Breast epithelium (tissue), 4 donors: ENCODE measurements at regions not wholly inside any gene's neighbourhood (a gene's known extent, or its start where the extent isn't known, plus 50 kb on each side); places are given as distances from the start of the nearest gene placed in this dataset.

Experiments
- DNase-seq, 2 donors: peaks; one replicate each; pipeline ENCODE4 v3.0.0-alpha.2; 2019; ENCODE audit warnings: low spot score in 2 of 2
- H3K27ac ChIP-seq, 2 donors: fragments of 200-600 bp; sonication (generic) in 1 of 2; one replicate each; pipeline ENCODE4 v1.5.1; 2016 to 2019; ENCODE audit warnings: mild to moderate bottlenecking in 1 of 2
- H3K27me3 ChIP-seq, 2 donors: fragments of 200-600 bp; sonication (generic) in 1 of 2; one replicate each; pipeline versions ENCODE4 v1.5.1 to v1.6.0; 2017 to 2019; ENCODE audit warnings: control low read depth in 1 of 2, mild to moderate bottlenecking in 1 of 2
- H3K36me3 ChIP-seq: fragments of 200-600 bp; one replicate; pipeline ENCODE4 v1.5.1; 2019
- H3K4me1 ChIP-seq, 2 donors: fragments of 200-600 bp; sonication (generic); one replicate each; pipeline ENCODE4 v1.5.1; 2016 to 2019; ENCODE audit warnings: control low read depth in 1 of 2
- H3K4me3 ChIP-seq, 3 donors: fragments of 200-600 bp; sonication (generic); 1 replicate in 2 of 3; 2 replicates in 1 of 3; pipeline ENCODE4 v1.5.1; 2016 to 2019; ENCODE audit warnings: mild to moderate bottlenecking in 3 of 3, moderate library complexity in 2 of 3
- H3K9me3 ChIP-seq, 2 donors: fragments of 200-600 bp; sonication (generic) in 1 of 2; one replicate each; pipeline ENCODE4 v1.5.1; 2016 to 2019; ENCODE audit warnings: control low read depth in 1 of 2
- POLR2A ChIP-seq: fragments of 450-650 bp; IDR thresholded peaks from one replicate; pipeline ENCODE4 v1.6.1; 2016; ENCODE audit warnings: antibody characterized with exemption, mild to moderate bottlenecking, moderate library complexity
- POLR2AphosphoS5 ChIP-seq, 3 donors: sonication (generic); formaldehyde crosslinking; IDR thresholded peaks; one replicate each; pipeline ENCODE4 v1.6.1; 2017; ENCODE audit warnings: antibody characterized with exemption in 3 of 3
- intact Hi-C: fragments of 100-400 bp; cut with DNase I; formaldehyde crosslinking; loops from one replicate; pipeline ENCODE4 v1.15.1; 2023; ENCODE audit warnings: low total_unique reads
- TF ChIP-seq, protein P1 (sequence below), 3 donors: fragments of 450-650 bp; IDR thresholded peaks; one replicate each; pipeline ENCODE4 v1.5.1; 2016 to 2017; ENCODE audit warnings: antibody characterized with exemption in 3 of 3, mild to moderate bottlenecking in 3 of 3, moderate library complexity in 3 of 3

DNA sequence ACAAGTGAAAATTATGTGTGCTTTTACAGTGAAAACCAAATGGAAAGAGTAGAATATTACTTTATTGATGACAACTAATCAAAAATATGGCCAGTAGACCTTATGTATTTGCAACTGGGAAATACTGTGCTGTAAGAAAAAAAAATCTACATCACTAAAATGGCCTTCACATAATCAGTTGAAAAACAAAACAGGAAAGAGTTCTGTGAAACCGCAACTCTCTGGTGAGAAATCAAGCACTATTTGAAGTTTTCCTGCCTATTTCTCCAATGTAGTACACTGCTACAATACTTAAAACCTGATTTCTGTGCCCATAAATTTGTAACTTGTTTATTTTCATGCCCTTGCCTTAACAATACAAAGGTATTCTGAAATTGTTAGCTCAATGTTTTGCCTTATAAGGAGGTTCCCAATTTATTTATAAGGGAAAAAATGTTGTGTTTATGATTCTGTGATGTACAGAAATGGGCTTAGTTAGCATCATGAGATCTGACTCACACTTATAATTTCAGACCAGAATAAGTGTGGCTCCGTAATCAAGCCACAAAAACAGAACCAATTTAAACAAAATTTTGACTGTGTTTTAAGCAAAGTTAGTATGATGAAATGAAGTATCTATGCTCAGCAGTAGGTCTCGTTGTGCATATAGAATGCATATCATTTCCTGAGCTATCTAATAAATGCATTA, 147.1 kb downstream of the FAT4 start:
- H3K4me1 ChIP-seq: no peaks in the 10 kb centered on the region
- H3K36me3 ChIP-seq: no peaks in the 10 kb centered on the region
- TF ChIP-seq, protein P1, sequence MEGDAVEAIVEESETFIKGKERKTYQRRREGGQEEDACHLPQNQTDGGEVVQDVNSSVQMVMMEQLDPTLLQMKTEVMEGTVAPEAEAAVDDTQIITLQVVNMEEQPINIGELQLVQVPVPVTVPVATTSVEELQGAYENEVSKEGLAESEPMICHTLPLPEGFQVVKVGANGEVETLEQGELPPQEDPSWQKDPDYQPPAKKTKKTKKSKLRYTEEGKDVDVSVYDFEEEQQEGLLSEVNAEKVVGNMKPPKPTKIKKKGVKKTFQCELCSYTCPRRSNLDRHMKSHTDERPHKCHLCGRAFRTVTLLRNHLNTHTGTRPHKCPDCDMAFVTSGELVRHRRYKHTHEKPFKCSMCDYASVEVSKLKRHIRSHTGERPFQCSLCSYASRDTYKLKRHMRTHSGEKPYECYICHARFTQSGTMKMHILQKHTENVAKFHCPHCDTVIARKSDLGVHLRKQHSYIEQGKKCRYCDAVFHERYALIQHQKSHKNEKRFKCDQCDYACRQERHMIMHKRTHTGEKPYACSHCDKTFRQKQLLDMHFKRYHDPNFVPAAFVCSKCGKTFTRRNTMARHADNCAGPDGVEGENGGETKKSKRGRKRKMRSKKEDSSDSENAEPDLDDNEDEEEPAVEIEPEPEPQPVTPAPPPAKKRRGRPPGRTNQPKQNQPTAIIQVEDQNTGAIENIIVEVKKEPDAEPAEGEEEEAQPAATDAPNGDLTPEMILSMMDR (IDR thresholded peaks at IDR 0.05): no peak
- TF ChIP-seq POLR2A (no peak), POLR2AphosphoS5 (IDR thresholded peaks at IDR 0.05) (no peak)
- H3K27ac ChIP-seq: no peak overlapping the region
- intact Hi-C loops: no loop called here
- no peaks in the 10 kb centered on the region for H3K27me3 ChIP-seq
- no peak overlapping the region for H3K4me3 ChIP-seq
- H3K9me3 ChIP-seq: no peaks in the 10 kb centered on the region
- no peak for DNase-seq

DNA sequence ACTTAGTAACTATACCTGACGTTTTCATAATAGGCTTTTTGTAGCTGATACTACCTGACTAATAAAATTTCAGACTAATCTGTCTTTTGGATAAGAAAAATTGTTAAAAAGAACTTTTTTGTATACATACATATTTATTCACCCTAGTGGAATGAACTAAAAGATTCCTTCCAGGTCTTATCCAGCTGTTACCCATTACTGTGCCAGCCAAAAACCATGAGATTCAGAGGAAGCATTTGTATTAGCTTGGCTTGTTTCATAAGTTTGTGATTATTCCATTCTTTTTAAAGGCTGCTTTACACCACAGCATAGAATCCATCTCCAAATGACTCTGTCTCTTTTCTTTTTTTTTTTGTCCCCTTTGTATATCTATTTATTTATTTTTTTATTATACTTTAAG, 149.4 kb downstream of the FAT4 start:
- Histone ChIP-seq H3K4me3 (no peak overlapping the region), H3K4me1 (no peaks in the 10 kb centered on the region), H3K9me3 (no peaks in the 10 kb centered on the region), H3K27me3 (no peaks in the 10 kb centered on the region), H3K36me3 (no peaks in the 10 kb centered on the region), H3K27ac (no peak overlapping the region)
- DNase-seq: no peak
- TF ChIP-seq POLR2A (no peak), POLR2AphosphoS5 (IDR thresholded peaks at IDR 0.05) (no peak)
- TF ChIP-seq, protein P1 (IDR thresholded peaks at IDR 0.05): no peak
- intact Hi-C loops: no loop called here

DNA sequence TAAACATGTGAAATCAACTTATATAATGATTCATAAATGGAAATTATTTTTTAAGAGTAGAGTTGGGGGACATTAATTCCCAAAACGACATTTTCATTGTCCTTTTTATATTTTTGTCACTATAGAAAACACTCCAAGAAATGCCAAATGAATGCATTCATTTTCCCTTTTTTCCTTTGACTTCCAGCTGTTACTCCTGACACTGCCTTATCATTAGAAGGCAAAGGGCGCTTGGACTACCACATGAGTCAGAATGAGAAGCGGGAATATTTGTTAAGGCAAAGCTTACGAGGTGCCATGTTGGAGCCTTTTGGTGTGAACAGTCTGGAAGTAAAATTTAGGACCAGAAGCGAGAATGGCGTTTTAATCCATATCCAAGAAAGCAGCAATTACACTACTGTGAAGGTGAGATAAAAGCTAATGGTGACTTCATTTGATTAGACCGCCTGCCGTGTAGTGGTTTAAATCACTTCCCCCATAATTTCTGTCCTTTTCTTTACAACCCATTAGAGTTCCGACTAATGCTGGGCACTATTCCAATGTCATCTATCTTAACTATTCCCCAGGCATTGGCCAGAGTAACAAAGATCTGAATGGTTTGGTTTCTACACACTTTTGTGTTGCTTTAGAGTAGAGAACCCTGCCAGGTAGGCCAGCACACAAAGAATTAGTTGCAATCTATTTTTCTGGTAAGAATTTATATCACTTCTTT, 166.7 kb downstream of the FAT4 start:
- Histone ChIP-seq H3K9me3 (no peaks in the 10 kb centered on the region), H3K27me3 (no peaks in the 10 kb centered on the region), H3K4me1 (no peaks in the 10 kb centered on the region), H3K27ac (no peak overlapping the region), H3K4me3 (no peak overlapping the region), H3K36me3 (peaks cover 6% of the 10 kb centered on the region)
- TF ChIP-seq, protein P1 (IDR thresholded peaks at IDR 0.05): no peak
- TF ChIP-seq POLR2AphosphoS5 (IDR thresholded peaks at IDR 0.05) (no peak), POLR2A (no peak)
- DNase-seq: no peak
- intact Hi-C loops: no loop called here

DNA sequence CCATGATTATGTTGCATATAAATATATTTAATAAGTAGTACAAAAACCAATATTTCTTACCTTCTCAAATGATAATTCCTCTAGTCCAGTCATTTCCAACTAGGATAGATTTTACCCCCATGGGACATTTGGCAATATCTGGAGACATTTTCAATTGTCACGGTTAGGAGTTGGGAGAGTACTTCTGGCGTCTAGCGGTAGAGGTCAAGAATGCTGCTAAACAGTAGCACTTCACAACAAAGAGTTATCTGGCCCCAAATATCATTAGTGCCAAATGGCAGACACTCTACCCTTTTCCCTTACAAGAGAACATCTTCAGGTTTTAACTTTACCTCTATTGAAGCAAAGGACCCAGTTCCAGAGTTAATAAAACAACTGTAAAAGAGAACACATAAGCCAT, 168.1 kb downstream of the FAT4 start:
- no peaks in the 10 kb centered on the region for H3K4me1 ChIP-seq
- DNase-seq: no peak
- TF ChIP-seq POLR2A: no peak
- no peak for TF ChIP-seq POLR2AphosphoS5 (IDR thresholded peaks at IDR 0.05)
- TF ChIP-seq, protein P1 (IDR thresholded peaks at IDR 0.05): no peak
- intact Hi-C loops: no loop called here
- no peaks in the 10 kb centered on the region for H3K9me3 ChIP-seq
- H3K36me3 ChIP-seq: peaks cover 6% of the 10 kb centered on the region
- no peak overlapping the region for H3K4me3 ChIP-seq
- H3K27ac ChIP-seq: no peak overlapping the region
- H3K27me3 ChIP-seq: no peaks in the 10 kb centered on the region

DNA sequence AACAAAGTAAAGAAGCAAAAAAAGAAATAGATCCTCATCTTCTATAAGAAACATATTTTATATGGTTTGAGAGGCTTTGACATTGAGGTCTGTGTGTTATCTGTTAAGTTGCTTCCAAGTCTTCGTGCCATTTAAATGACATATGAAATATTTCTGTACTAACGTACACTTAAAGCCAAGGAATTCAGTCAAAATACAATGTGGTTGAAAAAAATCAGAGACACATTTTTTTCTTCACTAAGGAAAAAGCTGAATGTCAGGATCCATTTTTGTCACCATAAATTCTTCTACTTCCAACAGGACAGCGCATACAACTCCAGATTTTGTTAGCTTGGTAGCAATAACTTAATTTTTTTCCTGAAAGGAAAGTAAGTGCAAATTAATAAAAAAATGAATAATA, 168.5 kb downstream of the FAT4 start:
- peaks cover 6% of the 10 kb centered on the region for H3K36me3 ChIP-seq
- intact Hi-C loops: no loop called here

More for the DNA sequence above, 168.5 kb downstream of the FAT4 start:
- DNase-seq: no peak
- no peak overlapping the region for H3K4me3 ChIP-seq
- H3K27me3 ChIP-seq: no peaks in the 10 kb centered on the region
- TF ChIP-seq, protein P1 (IDR thresholded peaks at IDR 0.05): no peak
- TF ChIP-seq POLR2AphosphoS5 (IDR thresholded peaks at IDR 0.05) (no peak), POLR2A (no peak)
- no peaks in the 10 kb centered on the region for H3K9me3 ChIP-seq
- no peaks in the 10 kb centered on the region for H3K4me1 ChIP-seq
- H3K27ac ChIP-seq: no peak overlapping the region
